Muscle of arm (tissue), 1 donor: ENCODE measurements at regions not wholly inside any gene's neighbourhood (a gene's known extent, or its start where the extent isn't known, plus 50 kb on each side); places are given as distances from the start of the nearest gene placed in this dataset.
A peak's percentile ranks its signal among the peaks of the same experiment; 100 is the strongest.

ENCODE experiments used
- DNase-seq: peaks from one replicate; pipeline ENCODE4 v3.0.0-alpha.2; 2013

DNA sequence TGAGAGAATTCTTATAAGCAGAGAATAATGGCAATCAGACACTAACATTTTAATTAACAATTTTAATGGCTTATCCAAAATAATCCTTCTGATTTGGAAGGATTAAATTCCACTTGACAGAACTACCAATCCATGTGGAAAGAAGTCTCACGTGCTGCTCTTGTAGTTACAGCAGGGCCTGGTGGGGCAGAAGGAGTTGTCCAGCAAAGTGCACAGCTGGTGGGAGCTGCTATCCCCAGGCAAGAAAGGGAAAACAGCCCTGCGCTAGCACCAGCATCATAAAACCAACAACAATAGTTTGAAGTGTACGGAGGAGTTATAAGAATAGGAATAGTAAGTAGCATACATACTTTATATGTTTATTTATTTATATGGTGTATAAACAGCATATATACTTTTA is 127.4 kb upstream of the TRIM2 start:
- DNase-seq: no peak

DNA sequence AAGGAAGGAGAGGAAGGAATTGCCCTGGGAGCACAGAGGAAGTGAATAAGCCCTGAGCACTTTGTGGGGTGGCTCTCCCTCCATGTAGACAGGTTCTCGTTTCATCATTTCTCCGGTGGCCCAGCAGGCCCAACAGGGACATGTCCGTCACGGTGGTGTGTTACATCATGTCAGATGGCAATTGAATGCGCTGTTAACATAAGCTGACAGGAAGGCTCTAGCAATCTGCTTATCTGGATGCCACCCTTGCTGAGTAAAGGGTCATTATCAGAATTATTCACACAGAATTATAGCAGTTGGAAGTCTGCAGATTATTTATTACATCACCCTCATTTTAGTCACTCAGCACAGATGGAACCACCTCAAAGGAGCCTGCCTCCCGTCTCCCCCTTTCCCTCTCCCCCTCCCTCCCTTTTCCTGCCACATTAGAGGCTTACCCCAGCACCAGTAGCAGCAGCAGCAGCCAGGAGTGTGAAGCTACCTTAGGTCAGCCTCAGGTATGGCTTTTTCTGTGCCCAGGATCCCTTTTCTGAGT is 124.3 kb upstream of the TRIM2 start:
- no peak for DNase-seq

DNA sequence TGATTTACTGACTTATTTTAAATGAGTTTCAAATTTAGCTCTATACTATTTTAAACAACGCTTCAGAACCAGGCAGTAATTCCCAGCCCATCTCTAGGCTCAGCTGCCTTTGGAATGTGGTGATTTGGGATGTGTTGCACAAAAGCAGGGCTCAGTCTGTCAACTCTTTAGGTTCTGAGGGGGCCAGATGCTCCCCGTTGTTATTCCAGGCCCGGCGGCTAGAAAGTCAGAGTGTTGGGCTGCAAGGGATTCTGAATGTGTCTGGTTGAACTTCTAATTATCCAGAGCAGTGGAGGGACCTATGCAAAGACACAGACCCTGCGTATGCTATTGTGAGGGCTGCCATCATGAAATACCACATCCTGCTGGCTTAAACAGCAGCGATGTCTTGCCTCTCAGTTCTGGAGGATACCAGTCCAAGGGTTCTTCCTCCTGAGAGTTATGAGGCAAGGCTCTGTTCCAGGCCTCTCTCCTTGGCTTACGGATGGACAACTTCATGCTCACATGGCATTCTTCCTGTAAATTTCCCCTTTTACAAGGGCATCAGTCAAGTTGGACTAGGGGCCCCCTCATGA is 123.2 kb upstream of the TRIM2 start:
- no peak for DNase-seq

DNA sequence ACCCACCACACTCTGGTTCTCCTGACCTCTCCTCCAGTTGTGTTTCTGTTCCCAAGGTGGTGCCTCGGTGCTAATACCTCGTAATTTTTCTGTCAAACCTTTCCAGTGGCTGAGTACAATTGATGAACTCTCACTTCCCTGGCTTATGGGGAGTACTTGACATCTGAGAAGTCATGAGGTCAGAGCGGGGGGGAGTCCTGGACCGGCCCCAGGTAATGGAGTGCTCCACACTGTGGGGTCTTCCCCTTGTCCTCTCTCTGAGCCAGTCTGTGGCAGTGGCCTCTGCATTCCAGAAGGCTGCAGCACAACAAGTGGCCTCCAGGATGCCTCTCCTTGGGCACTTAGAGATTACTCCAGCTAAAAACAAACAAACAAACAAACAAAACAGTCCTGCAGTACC is 122.5 kb upstream of the TRIM2 start:
- no peak for DNase-seq

DNA sequence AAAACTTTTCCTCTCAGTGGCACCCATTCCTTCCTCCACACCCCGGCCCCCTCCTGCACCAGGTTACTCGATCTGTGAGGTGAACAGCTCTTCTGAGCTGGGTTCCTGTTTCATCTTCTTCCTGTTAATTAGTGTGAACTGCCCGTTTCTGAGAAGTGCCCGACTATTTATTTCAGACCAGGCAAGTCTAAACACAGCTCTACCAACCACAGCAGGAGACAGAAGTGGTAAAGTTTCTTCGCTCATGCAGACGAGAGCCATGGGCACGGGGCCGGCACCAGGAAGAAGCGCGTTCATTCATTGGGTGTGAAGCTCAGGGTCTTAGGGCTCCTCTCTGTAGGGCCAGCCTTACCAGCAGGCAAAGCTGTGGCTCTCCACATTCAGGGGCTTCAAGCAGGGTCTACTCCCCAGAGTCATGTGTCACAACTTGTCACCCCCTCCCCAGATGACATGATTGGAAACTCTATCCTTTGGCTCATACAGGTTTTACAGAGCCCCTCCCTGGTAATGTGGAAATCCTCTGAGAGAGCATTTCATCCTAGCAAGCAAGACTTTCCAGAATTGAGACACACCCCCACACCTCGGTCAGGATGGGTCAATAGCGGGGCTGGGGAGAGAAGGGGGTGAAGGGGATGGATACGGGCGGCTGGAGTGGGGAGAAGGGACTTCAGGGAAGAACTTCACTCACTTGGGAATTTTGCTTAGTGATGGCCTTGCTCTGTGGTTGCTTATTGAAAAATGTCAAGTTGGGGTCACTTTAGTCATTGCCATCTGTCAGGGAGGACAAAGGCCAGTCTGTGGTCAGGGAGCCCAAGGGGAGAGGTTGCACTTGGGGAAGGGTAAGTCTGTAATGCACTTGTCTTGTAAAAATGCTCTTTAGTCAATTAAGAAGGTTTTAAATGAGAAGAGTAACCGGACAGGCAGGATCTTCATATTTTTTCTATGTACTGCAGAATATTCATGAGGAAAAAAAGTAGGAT is 121.6 kb upstream of the TRIM2 start:
- DNase-seq: no peak

DNA sequence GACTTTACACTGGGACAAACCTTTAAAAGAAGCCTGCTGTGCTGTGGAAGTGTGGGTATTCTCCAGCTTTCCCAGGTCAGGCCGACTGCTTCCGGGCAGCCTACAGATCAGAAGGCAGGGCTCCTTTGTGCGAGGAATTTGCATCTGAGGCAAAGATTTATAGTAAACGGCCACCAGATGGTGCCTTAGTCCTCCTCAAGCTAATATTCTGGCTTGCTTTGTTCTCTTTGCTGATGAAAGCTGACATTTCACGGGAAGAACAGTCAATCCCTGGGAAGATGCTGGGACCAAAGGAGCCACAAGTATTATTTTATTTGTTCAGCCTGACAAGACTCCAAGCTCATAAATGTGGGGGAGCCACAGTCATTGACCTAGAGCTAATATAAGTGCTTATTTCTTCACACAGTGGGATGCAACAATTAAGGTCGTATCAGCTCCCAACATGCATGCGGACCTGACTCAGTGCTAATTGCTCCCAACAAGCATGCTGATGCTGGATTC is 120.7 kb upstream of the TRIM2 start:
- peak; percentile 64 for DNase-seq

DNA sequence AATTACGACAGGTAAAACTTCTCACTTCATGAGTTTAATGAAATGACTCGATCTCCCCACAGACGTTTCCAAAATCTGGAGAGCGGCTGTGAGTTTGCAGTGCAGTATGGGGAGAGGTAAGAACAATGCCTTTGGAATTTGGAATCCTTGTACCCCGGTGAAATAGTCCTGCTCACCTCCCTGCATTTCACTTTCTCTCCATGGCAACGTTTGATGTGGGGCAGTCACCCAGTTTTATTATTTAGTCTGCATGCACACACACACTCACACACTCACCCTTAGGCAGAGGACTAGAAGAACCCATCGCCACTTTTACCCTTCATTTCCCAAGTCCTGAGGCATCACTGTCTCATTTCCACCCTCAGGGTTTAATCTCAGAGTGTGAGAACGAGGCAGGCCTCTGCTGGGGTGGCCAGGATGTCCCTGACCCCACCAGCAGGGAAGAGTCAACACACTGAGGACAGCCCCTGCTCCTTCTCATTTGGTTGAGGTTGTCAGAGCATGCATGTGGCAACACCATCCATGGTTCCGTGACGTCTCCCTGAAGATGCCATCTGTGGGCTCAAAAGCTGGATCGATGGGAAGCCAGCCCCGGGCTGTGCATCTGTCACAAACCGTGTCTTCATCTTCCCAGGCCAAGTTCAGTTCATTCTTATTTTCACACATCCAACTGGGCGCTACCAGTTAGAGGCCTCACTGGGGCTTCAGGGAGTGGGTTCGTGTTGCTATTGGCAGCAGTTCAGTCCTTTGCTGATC is 119.8 kb upstream of the TRIM2 start:
- DNase-seq: no peak

DNA sequence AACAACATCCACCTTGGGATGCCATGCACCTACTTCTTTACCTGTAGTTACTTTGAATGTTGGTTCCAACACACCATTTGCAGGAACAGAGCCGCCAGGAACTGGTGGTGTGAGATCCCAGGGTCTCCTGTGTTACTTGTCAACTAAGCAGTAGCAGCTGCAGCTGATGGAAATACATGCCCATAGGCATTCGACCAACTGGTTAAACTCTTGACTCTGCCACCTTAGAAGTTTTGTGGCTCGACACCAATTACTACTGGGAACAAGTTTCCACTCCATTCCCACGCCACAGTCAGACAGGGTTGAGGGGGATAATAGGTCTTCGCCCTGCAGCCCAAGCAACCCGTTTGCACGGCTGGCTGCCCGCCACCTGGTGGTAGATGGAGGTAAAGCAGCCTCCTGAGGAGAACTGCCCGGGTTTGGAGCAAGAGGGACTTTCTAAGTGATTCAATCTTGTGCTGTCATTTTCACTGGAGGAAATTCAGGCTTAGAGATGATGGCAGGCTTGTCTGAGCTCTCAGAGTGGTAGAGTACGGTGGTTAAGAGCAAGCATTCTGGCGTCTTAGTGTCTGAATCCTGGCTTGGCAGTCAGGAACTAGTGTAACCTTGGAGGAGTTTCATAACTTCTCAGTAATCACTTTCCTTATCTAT is 119.1 kb upstream of the TRIM2 start:
- peak; percentile 79 for DNase-seq

DNA sequence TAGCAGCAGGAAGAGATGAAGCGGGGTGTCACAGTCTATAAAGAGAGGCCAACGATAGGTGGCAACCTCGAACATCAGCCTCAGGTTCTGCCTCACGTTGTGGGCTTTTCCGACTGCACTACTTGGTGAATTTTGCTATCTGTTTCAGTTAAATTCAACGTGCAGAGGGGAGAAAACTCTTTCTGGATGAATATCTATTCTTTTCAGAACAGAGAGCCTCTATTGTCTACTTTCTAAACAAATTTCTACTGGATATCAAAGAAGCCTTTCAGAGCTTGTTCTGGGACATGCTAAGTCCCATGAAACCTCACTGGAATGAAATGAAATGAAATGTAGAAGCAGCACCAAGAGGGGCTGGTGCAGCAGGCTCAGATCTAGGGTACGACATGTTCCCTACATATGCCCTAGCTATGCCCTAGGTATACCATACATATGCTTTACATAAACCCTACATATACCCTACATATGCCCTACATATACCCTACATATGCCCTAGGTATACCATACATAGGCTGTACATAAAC is 116.5 kb upstream of the TRIM2 start:
- no peak for DNase-seq

DNA sequence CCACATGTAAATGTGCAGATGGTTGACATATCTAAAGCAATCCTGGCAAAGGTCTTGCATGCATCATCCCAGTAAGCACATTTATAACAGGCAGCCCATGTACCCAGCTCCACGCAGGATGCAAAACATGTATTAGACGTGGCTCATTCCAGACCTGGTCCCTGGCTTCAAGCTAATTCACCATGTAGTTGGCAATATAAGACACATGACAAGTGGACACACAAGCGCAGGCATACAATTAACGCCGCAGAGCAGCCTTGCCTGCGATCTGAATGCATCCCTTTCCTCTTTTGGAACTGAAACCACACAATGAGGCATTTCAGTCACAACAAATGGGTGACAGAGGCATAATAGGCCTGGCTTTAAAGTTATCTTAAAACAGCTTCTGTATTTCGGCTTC is 114.5 kb upstream of the TRIM2 start:
- no peak for DNase-seq

DNA sequence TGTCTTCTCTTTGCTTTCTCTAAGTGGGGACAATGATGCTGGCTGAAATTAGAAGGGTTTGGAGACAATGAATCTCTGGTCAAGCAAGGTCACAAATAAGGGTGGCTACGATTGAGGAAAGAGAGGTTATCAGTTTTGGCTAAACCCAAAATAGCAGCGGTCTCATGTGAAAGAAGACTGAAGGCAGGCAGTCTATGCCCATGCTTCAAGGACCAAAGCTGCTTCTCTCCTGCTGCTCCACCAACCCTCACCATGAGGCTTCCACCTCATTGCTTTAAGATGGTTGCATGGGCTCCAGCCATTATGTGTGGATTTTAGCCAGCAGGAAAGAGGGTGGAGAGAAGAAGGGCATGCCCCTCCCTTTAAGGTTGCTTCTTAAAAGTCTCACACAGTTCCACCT is 114.1 kb upstream of the TRIM2 start:
- no peak for DNase-seq

DNA sequence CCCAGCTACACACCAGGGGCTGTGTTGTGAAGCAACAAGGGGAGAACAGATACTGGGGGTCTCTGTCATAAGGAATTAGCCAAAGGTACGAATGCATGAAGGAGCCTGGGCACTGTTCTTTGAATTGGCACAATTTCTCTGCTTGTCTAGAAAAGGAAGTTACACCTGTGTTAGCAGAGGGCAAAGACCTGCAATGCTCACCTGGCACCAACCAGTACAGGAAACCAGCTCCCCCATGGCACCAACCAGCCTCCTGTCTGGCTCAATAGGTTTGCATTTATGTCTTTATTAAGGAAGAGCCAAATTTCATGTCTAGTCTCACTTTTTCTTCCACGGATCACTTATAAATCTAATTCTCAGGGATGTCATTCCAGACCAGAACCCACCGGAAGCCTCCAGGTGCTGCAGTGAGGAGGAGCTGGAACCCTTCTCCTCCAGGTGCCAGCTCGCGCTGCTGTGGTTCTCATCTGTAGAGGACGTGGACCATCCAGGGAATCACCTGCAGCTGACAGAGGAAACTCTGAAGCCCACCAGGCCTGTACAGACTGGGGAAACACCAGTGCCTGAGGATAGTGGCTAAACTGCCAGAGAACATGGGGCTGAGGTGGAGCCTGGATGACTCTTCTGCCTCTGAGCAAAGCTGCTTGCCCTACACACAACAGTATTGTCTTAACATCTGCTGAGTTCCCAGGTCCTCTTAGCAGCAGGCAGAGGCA is 113.4 kb upstream of the TRIM2 start:
- no peak for DNase-seq

DNA sequence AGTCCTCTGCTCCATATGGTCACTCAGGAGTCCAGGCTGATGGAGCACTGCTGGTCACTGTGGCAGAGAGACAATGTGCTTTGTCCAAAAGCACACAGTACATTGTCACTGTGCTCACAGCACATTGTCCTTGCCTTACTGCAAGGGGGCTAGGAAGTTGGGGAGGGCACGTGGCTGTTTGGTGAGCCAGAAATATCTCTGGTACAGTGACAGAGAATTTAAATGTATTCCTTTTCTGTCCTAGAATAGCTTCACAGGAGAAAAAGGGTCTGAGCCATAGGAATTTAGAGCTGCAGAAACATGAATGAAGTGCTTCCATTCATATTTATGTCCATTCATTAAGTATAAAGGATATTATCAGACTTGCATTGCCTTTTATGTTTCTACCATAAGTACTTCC is 110.8 kb upstream of the TRIM2 start:
- no peak for DNase-seq

DNA sequence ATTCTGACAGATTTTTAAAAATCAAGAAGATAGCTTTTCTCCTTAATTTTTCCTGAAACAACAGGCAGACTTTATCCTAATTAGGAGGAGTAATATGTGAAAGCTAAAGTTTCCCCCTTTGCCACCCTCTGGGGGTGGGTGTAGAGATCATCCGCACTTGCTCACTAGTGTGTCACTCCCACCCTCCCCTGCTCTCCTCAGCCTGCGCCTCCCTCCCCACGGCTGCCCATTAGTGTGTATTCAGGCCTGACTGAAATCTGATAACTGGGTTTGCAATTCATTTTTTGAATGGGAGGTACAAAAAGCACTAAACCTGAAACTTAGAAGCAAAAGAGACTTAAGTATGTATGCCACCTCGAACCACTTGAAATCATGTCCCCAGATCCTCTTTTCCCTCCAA is 110.4 kb upstream of the TRIM2 start:
- DNase-seq: no peak

DNA sequence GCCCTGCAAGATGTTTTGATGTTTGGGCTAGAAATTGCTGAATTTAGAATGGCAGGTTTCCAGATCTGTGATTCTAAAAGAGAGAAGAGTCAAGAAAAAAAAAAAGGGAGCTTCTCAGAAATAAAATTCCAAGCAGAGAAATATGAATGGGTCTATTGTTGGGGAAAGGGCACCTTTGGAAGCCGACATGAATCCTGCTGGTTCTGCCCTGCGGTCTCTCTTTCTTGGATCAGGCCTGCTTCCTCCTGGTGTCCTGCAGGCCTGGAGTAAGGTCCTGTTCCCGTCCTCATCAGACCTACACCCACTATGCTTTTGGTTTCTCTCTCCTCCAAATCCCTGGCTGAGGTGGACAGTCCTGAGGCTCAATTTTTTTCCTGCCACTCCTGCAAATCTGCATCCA is 109.8 kb upstream of the TRIM2 start:
- DNase-seq: no peak

DNA sequence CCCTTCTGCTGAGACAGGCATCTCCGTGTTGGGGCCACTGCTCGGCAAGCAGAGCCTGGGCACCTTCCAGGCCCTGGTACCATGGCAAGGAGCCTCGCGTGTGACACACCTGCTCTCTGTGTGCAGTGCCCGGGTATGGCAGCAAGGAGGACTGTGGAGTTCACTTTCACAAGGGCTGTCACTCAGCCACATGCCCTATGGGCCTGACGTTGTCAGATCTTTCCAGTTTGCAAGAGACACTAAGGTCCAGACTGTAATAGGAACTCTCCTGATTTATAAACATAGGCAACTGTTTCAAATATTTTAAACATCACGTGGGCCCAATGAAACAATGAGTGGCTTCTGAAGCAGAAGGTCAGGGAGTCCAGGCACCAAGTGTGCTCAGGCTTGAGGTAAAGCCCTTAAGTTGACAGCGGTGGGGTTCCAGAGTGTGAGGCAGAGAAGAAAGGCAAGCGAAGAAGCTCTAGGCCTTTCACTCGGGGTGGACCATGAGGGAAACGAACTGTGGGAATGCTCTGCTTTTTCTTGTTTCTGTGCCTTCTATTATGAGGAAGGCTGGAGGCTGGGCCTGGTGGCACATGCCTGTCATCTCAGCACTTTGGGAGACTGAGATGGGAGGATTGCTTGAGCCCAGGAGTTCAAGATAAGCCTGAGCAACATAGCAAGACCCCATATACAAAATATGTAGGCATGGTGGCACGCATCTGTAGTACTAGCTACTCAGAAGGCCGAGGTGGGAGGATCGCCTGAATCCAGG is 108.6 kb upstream of the TRIM2 start:
- no peak for DNase-seq

DNA sequence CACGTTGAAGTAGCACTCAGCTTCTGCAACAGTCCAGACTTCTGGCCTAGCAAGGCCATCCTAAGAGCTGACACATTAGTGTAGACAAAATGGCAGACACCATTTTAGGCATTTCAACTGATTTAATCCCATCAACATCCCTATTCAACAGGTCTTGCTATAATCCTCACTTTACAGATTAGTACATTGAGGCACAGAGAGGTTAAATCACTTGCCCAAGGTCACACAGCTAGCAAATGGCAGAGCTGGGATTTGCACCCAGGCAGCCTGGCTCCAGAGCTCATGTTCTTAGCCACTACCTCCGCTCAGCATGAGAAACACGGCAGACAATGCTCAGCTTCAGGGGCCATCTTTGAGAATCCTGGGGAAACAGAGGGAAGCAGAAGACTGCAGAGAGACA is 107.9 kb upstream of the TRIM2 start:
- no peak for DNase-seq

DNA sequence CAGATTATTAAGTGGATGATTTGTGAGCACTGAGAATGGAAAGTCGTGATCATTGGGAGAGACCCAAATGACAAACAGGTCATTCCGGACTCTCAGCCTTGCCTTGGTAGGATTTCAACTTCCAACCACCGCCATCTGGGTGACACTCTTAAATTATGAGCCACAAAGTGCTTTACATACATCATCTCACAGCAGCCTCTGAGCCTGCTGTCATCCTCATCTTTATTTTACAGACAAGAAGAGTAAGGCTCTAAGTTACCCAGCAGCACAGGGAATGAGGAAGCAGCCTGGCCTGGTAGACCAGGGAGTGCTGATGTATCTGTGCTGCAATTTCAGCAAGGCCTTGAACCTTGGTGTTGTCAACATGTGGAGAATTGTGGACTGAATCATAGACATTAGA is 105.8 kb upstream of the TRIM2 start:
- no peak for DNase-seq

DNA sequence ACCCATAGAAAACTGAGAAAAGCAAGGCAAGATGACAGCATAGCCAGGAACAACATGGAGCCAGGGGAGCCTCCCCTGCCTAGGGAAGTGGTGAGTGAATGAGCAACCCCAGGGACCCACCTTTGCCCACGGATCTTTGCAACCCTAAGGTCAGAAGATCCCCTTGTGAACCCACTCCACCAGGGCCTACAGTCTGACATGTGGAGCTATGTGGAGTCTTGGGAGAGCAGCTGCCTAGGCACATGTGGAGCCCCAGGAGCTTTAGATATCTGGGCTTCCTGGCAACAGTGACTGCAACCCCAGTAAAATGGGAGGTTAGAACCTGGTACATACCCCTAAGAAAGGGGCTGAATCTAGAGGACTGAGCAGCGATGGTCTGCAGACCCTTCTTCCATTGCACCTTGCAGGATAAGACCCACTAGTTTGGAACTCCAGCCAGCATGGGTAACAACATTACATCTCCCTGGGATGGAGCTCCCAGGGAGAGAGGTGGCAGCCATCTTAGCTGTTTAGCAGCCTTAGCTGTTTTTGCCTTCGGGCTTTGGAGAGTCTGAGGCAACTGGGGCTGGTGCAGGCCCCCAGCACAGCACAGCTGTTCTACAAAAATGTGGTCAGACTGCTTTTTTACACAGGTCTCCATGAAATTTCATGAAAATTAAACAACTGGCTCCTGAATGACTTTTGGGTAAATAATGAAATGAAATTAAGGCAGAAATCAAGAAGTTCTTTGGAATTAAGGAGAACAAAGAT is 104.7 kb upstream of the TRIM2 start:
- no peak for DNase-seq
